ENCODE measurements at regions not wholly inside any gene's neighbourhood (a gene's known extent, or its start where the extent isn't known, plus 50 kb on each side); places are given as distances from the start of the nearest gene placed in this dataset.
"Not testable (repeated sequence)": the region's sequence is repeated elsewhere in the genome, so short reads cannot be mapped to it uniquely, and the experiment has no call there.

DNA sequence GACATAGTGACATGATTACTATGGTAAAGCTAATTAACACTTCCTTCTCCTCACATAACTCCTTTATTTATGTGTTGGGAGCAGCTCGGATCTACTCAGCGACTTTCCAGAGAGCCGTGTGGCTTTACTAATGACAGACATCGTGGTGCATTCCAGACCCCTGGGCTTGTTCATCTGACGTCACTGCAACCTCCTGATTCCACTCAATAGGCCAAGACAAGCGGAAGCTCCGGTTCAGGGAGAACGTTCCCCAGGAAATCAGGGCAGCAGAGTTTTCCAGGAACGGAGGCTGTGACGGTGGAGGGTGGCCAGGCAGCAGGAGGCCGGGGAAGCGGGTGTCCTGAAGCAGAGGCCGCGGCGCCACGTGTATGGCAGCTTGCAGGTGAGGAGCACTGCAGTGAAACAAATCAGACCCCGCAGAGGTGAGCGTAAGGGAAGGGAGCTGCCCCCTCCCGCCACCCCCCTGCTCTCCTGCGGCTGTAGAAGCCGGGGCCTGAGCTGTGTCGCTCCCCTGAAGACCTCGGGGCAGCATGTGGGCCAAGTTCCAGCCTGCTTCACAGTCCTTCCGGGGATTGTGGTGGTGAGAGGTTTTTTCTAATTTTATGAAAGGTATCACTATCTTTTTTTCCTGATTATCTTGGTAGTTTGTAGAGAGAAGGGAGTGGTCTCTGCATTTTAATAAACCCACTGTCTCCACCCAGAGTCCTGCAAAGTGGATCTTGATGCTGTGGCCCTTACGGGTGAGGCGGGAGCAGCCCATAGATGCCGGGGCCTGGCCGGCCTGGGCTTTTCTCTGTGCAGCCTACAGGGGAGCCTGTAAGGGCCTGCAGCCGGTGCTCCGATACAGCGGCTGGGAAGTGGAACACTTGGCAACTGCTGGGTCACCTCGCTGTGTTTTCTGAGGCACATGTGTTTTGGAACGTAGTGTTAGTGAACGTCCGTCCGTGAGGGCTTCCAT lies 220.4 kb upstream of the IRX4 start:
- DNase-seq (ENCODE audit: low spot score): no peak

DNA sequence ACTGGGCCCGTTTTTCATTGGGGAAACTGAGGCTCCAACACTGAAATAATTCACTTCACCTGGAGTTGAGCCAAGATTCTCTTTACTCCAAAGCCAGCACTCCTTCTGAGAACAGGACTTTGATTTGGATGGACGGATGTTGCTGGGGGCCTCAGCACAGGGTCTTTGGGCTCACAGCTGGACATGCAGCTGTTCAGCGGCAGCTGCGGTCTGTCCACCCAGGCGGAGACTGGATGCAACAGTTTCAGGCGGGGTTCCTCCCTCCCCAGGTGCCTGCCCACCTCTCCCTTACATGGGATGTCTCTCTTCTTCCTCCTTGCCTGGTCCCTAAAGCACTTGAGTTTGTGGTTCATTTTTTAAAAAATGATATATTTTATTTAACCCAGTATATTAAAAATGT lies 219.0 kb upstream of the IRX4 start:
- DNase-seq (ENCODE audit: low spot score): no peak

DNA sequence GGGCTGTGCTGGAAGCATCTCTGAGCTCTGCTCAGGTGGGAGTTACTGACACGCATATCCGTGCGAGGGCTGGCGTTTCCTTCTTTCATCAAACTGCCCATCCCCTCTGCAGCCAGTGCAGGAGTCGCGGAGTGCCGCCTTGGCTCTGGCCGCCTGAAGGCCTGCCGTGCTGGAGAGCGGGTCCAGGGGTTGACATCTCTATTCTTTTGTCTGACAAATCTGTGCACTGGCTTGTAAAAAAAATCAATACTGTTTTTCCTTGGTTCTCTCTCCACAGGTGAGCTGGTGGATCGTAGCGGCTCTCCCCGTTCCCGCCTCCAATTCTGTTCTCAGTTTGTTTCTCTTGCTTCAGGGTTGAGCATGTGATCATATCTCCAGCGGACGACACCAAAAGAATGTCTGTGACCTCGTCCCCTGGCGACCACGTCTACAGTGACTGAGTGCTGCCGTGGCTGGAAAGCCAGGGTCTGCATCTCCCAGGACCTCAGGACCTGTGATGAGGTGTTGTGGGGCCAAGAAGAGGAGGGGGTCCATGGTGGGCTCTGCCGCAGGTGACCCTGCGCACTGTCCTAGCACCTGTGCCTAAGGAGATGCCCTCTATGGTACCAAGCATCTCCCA lies 214.3 kb upstream of the IRX4 start:
- DNase-seq (ENCODE audit: low spot score): no peak

DNA sequence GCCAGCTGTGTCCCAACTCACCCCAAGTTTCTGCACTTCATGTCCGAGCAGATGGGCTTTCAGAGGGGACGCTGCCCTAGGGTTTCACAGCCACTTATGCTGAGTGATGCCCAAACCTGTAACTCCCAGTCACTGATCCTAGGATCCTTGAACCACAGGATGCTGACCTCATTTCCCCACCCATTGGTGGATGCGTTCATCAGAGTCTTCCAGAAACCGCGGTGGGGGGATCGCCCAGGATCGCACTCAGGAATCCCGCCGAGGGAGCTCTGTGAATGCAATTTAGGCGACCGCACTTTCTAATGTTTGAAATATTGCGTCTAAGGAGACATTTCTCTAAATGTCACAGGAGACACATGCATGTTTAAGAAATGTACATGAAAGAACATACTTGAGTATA lies 212.3 kb upstream of the IRX4 start:
- DNase-seq (ENCODE audit: low spot score): no peak

DNA sequence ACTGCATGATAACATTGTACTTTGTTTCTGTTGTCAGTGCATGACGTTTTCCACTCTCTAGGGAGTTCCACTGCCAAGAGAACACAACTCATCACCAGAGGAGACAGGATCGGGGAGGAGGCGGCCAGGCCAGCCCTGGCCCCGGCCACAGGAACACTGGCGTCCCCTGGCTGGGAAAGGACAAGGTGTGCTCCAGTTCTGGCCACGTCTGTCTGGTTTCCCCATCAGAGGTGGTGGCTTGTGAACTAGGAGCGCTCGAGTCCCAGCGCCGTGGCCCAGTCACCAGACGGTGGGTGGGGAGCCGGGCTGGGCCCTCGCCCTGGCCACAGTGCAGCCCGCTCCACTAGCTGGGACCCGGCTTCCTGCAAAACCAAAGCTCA lies 211.9 kb upstream of the IRX4 start:
- DNase-seq (ENCODE audit: low spot score): no peak

DNA sequence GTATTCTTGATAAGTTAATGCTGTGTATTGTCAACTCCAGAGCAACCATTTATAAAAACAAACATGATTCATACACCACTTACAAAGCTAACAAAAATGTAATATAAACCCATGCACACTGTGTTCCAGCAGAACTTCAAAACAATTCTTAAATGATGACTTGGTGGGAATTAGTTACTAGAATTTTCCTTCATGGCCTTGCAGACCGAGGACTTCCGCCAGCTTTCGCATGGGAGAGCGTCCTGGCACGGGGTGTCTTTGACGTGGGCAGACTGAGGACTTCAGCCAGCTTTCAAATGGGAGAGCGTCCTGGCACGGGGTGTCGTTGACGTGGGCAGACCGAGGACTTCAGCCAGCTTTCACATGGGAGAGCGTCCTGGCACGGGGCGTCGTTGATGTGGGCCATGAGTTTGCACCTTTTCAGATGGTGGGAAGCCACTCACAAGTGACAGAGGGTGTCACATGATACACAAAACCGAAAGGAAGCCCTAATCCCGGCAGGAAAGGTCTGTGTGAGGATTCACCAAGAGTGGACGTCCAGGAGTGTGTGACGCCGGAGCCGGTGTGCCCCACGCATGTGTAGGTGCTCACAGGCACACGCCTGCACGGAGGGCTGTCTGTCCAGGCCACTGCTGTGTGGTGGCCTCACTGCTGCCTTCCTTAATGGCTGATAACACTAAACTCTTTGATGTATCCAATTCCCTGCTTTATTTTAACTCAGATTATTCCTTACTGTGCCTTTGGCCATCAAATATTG lies 211.3 kb upstream of the IRX4 start:
- no peak for DNase-seq (ENCODE audit: low spot score)

DNA sequence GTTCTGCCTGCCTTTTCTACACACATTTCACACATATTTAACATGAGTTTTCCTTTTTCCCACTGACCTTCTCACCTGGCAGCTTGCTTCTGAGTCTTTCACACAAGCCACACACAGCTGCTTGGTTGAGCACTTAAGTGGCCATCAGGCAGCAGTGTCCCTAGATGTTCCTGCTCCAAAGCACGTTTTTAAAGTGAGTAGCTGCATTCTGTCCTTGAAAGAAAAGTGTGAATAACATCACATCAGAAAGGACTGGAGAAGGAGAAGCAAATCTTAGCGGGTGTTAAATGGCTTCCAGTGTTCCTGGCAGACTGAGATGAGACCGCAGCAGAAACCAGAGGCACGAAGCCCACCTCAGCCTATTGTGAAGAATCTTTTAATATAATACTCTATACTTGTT lies 209.2 kb upstream of the IRX4 start:
- DNase-seq (ENCODE audit: low spot score): no peak

DNA sequence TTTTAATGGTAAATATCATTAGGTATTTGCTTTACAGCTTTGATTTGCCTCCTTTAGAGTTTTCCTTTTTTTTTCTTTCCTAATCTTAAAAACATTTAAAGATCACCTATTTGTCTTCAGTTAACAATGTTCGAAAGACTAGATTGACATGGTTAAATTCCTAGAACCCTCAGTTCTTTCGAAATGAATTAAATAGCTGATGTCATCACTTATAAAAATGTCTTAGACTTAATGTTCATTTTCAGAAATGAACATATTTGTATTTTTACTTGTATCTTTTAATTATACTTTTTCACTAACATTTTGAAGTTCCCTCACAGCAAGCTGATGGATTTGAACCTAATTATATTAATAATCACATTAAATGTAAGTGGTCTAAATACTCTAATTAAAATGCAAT lies 205.3 kb upstream of the IRX4 start:
- DNase-seq (ENCODE audit: low spot score): no peak

DNA sequence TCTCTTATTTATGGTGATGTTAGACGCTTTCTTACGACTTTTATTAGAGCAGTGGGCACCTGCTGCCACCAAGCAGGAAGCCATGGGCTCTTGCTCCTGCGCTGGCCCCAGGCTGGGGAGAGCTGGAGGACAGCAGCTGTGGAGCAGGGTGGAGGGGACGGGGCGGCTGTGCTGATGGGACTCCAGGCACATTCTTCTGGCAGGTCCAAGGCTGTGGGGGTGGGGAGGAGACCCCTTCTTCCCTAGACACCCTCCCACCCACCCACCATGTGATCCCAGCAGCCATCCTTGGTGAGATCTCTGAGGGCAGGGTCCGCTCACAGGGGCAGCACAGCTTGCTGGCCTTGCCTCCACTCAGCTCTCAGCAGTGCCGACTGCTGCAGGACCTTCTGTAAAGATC lies 192.6 kb upstream of the IRX4 start:
- no peak for DNase-seq (ENCODE audit: low spot score)

DNA sequence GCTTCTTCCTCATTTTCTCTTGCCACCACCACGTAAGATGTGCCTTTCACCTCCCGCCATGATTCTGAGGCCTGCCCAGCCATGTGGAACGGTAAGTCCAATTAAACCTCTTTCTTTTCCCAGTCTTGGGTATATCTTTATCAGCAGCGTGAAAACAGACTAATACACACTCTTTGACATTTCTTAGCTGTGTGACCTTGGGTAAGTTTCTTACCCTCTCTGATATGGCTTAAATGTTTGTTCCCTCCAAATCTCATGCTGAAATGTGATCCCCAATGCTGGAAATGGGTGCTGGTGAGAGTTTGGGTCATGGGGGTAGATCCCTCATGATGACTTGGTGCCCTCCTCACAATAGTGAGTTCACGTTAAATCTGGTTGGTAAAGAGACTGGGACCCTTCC lies 188.8 kb upstream of the IRX4 start:
- no peak for DNase-seq (ENCODE audit: low spot score)

DNA sequence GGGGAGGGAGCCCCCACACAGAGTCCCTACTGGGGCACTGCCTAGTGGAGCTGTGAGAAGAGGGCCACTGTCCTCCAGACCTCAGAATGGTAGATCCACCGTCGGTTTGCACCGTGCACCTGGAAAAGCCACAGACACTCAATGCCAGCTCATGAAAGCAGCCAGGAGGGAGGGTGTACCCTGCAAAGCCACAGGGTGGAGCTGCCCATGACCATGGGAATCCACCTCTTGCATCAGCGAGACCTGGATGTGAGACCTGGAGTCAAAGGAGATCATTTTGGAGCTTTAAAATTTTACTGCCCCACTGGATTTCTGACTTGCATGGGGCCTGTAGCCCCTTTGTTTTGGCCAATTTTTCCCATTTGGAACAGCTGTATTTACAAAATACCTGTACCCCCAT lies 188.1 kb upstream of the IRX4 start:
- DNase-seq (ENCODE audit: low spot score): not testable (repeated sequence)

DNA sequence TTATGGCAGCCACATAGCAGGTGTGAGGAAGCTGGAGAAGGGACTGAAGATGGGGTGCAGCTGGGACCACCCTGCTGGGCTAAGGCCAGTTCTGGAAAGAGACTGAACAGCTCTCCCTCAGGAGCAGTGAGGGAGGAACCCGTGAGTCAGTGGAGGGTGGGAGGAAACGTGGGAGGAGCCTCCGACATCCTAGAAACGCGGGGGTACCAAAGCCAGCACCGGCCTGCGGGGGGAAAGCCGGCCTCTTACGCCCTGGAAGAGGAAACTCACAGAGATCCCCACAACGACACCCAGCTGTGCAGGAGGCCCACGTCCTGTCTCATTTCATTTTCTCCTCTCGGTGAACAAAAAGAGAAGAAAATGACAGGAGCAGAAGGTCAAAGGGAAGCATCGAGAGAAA lies 185.8 kb upstream of the IRX4 start:
- DNase-seq (ENCODE audit: low spot score): no peak

DNA sequence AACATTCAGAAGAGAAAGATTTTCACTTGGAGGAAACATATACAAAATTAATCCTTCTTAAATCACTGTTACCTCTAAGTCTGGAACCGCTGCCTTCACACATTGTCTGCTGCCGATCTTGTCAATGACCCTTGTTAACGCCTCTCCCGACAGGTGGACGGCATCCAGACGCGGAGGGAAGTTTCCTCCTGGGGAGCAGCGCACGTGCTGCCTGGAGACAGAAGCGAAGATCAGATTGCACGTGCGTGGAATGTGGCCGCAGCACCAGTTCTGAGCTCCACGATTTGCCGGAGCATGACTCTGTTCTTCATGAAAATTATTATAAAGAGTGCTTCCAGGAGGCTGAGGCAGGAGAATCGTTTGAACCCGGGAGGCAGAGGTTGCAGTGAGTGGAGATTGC lies 183.6 kb upstream of the IRX4 start:
- DNase-seq (ENCODE audit: low spot score): no peak

DNA sequence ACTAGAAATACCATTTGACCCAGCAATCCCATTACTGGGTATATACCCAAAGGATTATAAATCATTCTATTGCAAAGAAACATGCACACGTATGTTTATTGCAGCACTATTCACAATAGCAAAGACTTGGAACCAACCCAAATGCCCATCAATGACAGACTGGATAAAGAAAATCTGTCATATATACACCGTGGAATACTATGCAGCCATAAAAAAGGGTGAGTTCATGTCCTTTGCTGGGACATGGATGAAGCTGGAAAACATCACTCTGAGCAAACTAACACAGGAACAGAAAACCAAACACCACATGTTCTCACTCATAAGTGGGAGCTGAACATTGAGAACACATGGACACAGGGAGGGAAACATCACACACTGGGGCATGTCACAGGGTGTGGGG lies 180.7 kb upstream of the IRX4 start:
- not testable (repeated sequence) for DNase-seq (ENCODE audit: low spot score)

DNA sequence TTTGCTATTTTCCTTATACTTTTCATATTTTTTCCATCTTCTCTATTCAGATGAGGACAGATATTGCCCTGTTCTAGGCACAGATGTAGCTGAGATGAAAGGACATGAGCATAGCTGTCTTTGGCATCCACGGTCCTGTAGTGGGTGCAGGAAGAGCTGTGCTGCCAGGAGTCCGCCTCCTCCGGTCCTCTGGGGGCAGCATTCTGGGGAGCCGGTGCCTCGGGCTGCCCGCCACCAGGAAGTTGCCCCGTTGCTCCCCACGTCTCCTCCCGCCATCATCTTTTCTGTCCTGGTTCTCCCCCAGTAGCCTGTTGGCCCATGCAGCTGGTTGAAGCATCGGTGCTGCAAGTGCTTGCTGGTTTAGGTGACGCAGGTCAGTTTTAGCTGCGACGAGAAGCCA lies 170.0 kb upstream of the IRX4 start:
- no peak for DNase-seq (ENCODE audit: low spot score)

DNA sequence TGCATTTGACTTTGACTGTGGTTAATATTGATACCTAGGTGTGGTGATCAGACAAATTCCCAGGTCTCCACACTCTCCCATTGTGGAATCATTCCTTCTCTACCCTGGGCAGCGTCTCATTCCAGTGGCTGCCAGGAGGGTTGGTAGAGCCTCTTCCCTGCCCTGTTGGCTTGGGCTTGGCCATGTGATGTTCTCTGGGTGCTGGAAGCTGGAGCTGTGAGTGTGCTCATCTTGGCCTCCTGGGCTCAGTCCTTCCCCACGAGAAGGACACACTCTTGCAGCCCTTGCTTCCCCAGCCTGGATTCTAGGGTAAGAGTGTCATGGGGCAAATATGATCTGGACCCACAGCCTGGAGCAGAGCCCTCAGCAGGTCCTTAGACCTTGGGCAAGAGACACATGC lies 167.2 kb upstream of the IRX4 start:
- no peak for DNase-seq (ENCODE audit: low spot score)

DNA sequence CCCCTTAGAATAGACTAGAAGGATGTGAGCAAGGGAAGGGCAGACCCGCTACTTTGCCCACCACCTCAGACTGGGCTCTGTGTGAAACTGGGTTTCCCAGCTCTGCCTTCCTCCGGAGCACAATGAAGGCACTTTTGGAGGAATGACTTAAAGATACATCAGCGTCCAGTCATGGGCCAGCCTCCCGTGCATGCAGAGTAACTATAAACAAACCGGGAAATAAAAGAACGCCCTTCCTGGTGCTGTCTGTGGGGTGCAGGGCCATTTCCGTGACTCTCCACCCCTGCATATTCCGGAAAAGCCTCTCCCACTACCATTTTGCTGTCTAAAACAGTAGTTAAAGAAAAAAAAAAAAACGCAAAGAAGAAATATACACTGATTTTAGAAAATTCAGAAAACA lies 165.9 kb upstream of the IRX4 start:
- no peak for DNase-seq (ENCODE audit: low spot score)

DNA sequence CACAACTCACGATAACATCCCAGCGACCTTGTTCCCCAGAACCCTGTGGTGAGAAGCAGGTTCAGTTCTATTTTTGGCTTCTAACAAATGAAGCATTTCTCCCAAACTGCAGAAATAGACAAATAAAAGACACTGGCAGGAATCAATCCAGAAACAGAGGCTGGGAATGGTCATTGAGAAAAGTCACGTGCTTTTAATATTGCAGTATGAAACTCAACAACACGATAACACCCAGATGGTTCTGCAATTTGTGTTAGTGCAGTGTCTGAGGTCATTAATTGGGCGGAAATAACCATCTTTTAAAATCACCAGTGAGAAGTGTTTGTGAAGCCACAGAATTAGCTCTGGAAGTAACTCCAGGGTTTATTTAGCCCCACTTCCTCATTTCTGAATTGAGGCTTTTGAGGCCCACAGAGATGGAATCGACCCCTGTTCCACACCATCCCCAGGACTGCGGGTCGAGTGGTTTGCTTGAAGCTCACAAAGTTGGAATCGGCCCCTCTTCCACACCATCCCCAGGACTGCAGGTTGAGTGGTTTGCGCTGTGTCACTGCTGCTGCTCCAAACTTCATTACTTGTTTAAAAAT lies 164.7 kb upstream of the IRX4 start:
- no peak for DNase-seq (ENCODE audit: low spot score)

DNA sequence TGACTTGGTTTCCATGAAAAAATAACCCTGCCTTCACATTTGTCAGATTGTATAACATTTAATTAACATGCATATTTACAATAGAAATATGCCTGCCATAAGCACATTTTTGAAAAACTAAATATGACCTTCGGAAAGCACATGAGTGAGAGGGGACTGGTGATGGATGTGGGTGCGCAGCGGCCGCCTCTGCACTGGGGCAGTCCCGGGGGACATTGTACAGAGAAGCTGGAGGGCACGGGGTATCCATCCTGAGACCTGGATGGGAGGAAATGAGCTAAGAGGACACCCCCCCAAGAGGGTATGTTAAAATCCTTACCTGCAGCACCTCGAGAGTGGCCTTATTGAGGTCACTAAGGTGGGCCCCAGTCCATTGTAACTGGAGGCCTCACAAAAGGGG lies 161.3 kb upstream of the IRX4 start:
- DNase-seq (ENCODE audit: low spot score): no peak

DNA sequence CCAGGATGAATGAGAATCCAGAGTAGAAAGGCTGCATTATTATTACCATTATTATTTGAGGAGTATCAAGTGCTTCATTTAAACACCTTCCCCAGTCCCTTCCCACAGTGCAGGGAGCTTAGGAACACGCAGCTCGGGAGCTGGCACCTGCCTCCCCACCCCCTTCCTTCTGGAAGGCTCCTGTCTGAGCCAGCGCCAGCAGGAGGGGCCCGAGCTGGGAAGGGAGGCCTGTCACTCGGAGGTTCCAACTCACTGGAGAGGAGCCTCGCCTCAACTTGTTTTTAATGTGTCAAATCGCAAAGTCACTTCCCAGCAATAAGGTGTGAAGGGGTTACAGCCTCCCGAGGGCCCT lies 156.4 kb upstream of the IRX4 start:
- DNase-seq (ENCODE audit: low spot score): no peak

DNA sequence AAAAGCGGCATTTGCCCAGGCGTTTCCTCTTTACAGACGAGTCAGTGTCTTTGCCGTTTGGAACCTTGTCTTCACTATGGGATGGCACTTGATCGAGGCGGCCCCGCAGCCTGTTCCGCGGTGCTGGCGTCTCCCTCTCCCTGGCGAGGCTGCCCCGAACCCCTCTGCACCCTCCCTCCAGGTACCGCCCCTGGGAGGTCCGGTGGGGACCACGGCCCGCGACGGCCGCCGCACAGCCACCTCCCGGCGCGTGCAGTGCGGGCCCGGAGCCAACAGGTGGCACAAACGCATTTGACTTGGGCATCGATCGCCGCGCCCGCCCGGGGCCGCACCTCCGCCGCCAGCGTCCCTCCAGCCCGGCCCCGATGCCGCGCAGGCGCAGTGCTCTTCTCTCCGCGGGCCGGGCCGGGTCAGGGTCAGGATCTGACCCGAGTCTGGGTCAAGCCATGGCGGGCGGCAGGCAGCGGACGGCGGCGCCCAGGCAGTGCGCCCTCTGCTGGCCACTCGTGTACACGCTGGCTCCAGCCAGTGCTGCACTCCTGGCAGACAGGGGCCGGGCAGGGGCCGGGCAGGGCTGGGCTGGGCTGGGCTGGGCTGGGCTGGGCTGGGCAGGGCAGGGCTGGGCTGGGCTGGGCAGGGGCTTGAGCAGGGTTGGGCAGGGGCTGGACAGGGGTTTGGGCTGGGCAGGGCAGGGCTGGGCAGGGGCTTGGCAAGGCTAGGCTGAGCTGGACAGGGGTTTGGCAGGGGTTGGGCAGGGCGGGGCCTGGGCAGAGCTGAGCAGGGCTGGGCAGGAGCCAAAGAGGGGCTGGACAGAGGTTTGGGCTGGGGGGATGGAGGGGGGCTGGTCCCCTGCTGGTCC lies 155.8 kb upstream of the IRX4 start:
- peak; percentile 93 for DNase-seq (ENCODE audit: low spot score)

DNA sequence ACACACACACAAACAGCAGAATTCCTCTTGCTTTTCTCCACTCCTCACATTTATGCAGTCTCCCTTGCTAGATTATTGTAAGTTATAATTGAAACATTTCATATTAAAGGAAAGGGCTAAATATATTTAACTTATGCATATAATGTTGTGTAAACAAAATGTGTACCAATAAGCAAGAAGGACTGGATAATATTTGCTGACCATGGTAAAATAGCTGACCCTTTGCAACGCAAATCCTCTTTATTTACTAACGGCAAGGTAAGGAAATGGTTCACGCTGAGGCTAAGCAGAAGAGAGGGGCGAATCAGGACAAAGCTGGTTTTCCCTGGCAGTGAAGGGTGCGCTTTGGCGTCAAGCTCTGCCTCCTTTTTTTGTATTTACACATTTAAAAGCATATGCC lies 154.2 kb upstream of the IRX4 start:
- DNase-seq (ENCODE audit: low spot score): no peak

Data from GM03348 (cell line).